Activated naive CD4-positive, alpha-beta T cell treated with anti-CD3 and anti-CD28 coated beads, Interleukin-2, amount 10 ng/mL, durations not matched to agents 7 days and 5 days (primary cell): ENCODE measurements at regions not wholly inside any gene's neighbourhood (a gene's known extent, or its start where the extent isn't known, plus 50 kb on each side); places are given as distances from the start of the nearest gene placed in this dataset.
"Not testable (repeated sequence)": the region's sequence is repeated elsewhere in the genome, so short reads cannot be mapped to it uniquely, and the experiment has no call there.

Experiments
- CTCF ChIA-PET: fragments of 350-600 bp; sonication (Branson Sonifier 250); formaldehyde crosslinking; loops from one replicate; lab custom pipeline; 2021; ENCODE audit warnings: antibody characterized with exemption; lab: Charles Lee
- DNase-seq: peaks from one replicate; pipeline ENCODE4 v3.0.0-alpha.2; 2020
- H3K27ac Mint-ChIP-seq: one replicate; pipeline ENCODE4 v1.8.0; 2021; ENCODE audit warnings: mild to moderate bottlenecking, moderate library complexity, mixed read lengths
- H3K27me3 Mint-ChIP-seq: one replicate; pipeline ENCODE4 v1.8.0; 2021; ENCODE audit warnings: mild to moderate bottlenecking, mixed read lengths
- H3K36me3 Mint-ChIP-seq: one replicate; pipeline ENCODE4 v1.8.0; 2021; ENCODE audit warnings: mixed read lengths
- H3K4me1 Mint-ChIP-seq: one replicate; pipeline ENCODE4 v1.8.0; 2021; ENCODE audit warnings: mixed read lengths
- H3K4me3 Mint-ChIP-seq: one replicate; pipeline ENCODE4 v1.8.0; 2021; ENCODE audit warnings: mild to moderate bottlenecking, moderate library complexity, mixed read lengths
- H3K9me3 Mint-ChIP-seq: one replicate; pipeline ENCODE4 v1.8.0; 2021; ENCODE audit warnings: mixed read lengths

DNA sequence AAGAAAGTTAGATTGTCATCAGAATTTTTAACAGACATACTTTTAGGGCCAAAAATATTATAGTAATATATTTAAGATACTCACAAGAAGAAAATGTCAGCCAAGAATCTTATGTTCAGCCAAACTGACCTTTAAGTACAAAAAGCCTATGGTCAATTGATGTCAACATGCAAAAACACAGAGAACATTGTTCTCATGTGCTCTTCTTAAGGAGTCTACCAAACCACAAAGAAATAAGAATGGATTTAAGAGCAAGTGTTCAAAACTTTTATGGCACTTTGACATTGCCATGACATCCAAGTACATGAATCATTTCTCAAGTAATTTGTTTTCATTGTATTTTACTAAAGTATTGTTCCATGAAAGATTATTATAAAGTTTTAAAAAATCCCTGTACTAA lies 180.4 kb downstream of the TMEM26 start:
- Mint-ChIP-seq H3K4me3 (no peak overlapping the region), H3K4me1 (no peaks in the 10 kb centered on the region), H3K9me3 (no peaks in the 10 kb centered on the region), H3K27ac (no peak overlapping the region), H3K27me3 (peaks cover 14% of the 10 kb centered on the region), H3K36me3 (no peaks in the 10 kb centered on the region)
- CTCF ChIA-PET, result no interaction called here
- DNase-seq, result no peak

DNA sequence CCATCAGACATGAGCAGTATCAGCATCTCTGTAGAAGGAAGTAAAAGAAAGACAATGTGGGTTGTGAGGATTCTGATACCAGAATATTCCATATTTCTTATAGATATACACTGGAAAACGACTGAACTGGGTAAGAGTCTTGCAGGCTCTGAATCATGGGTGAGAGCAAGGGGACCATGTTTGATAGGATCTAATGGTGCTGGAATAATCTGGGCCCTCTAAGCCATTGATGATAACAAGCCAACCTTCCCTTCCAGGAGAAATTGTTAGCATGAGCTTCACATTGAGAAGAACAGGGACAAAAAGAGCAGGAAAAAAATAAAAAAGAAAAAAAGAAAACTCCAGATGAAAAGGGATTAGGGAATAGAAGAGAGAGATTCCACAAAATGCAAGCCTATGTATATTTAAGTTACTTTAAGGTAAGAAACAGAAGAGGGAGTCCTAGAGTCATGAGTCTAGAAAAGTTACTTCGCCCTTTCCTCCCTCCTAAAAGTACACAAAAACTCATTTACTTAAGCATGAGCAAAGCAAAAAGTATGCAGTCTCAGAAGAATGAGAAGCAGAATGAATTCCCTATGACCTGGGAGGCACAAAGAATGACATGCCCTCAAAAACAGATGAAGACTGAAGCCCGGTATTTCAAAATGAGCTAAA lies 181.9 kb downstream of the TMEM26 start:
- no peak for DNase-seq
- no peaks in the 10 kb centered on the region for H3K4me1 Mint-ChIP-seq
- H3K4me3 Mint-ChIP-seq, result no peak overlapping the region
- CTCF ChIA-PET, result no interaction called here
- no peaks in the 10 kb centered on the region for H3K9me3 Mint-ChIP-seq
- peaks cover 14% of the 10 kb centered on the region for H3K27me3 Mint-ChIP-seq
- no peaks in the 10 kb centered on the region for H3K36me3 Mint-ChIP-seq
- H3K27ac Mint-ChIP-seq, result no peak overlapping the region

DNA sequence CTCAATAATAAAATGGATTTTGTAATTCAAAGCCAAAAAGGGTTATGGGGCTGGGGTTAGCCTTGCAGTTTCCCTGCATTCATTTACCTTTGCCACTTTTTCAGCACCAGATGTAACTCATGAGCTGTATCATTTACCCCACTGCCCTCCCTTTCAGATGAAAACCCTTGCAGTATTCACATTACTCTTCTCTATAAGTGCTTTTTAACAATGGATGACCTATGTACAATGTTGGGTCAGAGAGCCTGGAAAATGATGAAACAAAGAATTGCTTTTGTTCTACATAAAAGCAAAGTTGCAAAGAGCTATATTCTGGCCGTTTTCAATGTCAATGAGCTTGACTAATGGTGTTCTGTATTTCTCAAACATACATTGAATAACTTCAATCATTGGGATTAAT lies 189.7 kb downstream of the TMEM26 start:
- no peaks in the 10 kb centered on the region for H3K27me3 Mint-ChIP-seq
- H3K4me1 Mint-ChIP-seq, result no peaks in the 10 kb centered on the region
- CTCF ChIA-PET, result no interaction called here

DNA sequence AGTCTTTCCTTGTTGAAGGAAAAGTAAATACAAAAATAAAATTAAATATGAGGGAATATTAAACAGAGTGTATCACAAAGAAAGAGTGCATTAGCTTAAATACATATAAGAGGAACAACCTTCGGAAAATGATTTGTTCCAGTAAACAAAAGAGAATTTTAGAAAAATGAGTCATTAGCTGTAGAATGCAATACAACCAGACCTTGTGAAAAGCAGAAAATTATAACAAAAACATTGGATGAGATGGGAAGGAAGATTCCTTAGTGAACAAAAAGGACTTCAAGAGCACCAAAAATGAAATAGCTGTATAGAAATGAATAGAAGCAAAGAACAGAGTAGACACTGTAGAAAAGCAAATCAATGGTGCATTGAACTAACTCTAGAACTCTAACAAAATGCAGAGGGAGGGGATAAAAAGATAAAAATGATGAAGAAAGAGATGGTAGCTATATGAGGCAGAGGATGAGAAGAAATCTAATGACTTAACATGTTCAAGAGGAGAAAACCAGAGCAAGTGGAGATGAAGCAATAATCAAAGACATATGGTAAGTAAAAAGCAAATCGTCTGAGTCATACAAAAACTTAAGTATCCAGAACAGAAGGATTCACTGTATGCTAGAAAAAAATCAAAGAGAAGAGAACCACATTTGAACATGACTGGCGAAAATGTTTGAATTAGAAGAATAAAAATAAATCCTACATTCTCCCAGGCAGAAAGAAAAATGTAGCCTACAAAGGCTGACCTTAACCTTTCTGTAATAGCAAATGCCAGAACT lies 190.5 kb downstream of the TMEM26 start:
- Mint-ChIP-seq H3K36me3 (no peaks in the 10 kb centered on the region), H3K27ac (no peak overlapping the region), H3K4me3 (no peak overlapping the region), H3K9me3 (peaks cover 4% of the 10 kb centered on the region), H3K4me1 (no peaks in the 10 kb centered on the region), H3K27me3 (no peaks in the 10 kb centered on the region)
- CTCF ChIA-PET, result no interaction called here
- no peak for DNase-seq

More for the DNA sequence above, 189.7 kb downstream of the TMEM26 start:
- Mint-ChIP-seq H3K36me3 (no peaks in the 10 kb centered on the region), H3K9me3 (peaks cover 4% of the 10 kb centered on the region), H3K4me3 (no peak overlapping the region), H3K27ac (no peak overlapping the region)
- no peak for DNase-seq

DNA sequence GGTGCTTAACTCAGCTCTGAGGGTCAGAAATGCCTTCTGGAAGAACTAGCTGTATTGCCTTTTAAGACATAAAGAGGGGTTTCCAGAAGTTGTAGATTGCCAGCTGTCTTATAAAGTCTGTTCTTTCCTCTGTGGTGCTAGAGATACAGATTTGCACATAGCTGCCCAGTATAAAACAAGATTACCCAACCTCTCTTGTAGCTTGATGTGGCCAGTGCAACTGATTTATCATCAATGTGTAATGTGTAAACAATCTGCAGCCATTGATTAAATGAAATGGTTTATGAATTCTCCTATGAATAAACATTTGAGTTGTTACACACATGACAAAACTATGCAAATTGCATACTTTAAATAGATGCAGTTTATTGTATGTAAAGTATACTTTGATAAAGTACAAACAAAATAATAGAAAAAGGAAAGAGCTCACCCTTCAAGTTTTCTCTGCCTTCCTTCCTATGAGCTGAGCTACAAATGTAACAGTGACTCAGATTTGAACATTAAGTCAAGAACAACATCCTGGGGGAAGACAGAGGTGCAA lies 195.2 kb downstream of the TMEM26 start:
- Mint-ChIP-seq H3K4me1 (no peaks in the 10 kb centered on the region), H3K27ac (no peak overlapping the region), H3K27me3 (no peaks in the 10 kb centered on the region), H3K36me3 (no peaks in the 10 kb centered on the region), H3K4me3 (no peak overlapping the region), H3K9me3 (peaks cover 2% of the 10 kb centered on the region)
- no peak for DNase-seq
- CTCF ChIA-PET, result no interaction called here

DNA sequence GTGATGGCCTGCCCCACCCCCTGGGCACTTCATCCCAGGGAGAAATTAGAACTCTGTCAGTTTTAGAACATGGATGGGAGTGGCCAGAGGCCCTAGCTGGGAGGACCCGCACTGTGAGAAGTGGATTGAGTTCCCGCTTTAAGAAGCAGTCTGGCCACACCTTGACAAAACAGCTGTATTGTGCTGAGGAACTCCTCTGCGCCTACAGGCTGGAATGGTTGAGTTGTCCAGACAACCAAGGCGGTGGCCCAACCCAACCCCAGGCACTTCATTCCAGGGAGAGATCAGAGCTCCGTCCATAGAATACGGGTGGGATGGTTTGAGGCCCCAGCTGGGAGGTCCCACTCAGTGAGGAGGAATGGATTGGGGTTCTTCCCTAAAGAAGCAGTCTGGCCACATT lies 196.0 kb downstream of the TMEM26 start:
- no peak overlapping the region for H3K27ac Mint-ChIP-seq
- H3K27me3 Mint-ChIP-seq, result no peaks in the 10 kb centered on the region
- H3K36me3 Mint-ChIP-seq, result no peaks in the 10 kb centered on the region
- CTCF ChIA-PET, result no interaction called here
- no peaks in the 10 kb centered on the region for H3K4me1 Mint-ChIP-seq
- DNase-seq, result no peak
- H3K4me3 Mint-ChIP-seq, result no peak overlapping the region
- peaks cover 2% of the 10 kb centered on the region for H3K9me3 Mint-ChIP-seq

DNA sequence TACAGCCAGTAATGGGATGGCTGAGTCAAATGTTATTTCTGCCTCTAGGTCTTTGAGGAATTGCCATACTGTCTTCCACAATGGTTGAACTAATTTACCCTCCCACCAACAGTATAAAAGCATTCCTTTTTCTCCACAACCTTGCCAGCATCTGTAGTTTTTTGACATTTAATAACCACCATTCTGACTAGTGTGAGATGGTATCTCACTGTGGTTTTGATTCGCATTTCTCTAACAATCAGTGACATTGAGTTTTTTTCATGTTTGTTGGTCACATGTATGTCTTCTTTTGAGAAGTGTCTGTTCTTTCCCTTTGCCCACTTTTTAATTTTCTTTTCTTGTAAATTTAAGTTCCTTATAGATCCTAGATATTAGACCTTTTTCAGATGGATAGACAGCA lies 200.9 kb downstream of the TMEM26 start:
- H3K36me3 Mint-ChIP-seq, H3K9me3 Mint-ChIP-seq, H3K4me1 Mint-ChIP-seq, CTCF ChIA-PET, DNase-seq, H3K4me3 Mint-ChIP-seq, H3K27ac Mint-ChIP-seq, H3K27me3 Mint-ChIP-seq: not testable (repeated sequence)

DNA sequence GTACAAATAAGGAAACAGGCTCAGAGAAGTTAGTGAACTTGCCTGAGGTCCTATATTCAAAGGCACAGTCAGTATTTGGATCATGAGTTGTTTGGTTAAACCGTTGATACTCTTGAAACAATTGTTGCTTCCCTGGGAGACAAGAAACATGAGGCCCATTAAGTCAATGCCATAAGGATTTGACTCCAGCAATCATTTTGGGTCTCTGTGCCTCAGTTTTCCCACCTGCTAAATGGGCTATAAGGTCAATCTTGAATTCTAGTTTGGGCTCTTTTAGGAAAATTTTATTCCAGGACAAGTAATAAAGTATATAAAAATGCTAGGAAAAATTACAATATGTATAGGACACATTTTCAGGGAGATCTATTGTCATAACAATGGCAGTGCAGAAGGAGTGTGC lies 202.1 kb downstream of the TMEM26 start:
- H3K4me3 Mint-ChIP-seq, result no peak overlapping the region
- no peaks in the 10 kb centered on the region for H3K36me3 Mint-ChIP-seq
- peaks cover 2% of the 10 kb centered on the region for H3K9me3 Mint-ChIP-seq
- H3K27me3 Mint-ChIP-seq, result no peaks in the 10 kb centered on the region
- no peak for DNase-seq
- no peaks in the 10 kb centered on the region for H3K4me1 Mint-ChIP-seq
- CTCF ChIA-PET, result no interaction called here
- H3K27ac Mint-ChIP-seq, result no peak overlapping the region

DNA sequence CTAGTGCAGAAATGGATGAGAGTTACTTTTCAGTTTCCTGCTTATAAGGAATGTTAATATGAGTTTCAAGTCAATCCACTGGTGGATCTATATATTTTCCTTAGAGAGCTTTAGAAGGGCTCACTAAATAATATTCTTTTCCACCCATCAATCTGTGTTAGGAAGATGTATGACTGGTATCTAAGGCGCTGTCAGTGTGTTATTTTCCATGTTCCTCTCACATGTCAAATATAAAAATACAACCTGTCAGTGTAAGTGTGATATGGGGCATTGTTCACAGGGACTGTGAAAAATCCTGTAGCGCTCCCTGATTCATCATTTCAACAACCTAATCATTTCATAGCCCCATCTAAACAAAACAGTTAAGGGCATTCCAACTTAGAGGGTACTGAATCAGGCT lies 203.1 kb downstream of the TMEM26 start:
- no peak for DNase-seq
- Mint-ChIP-seq H3K4me3 (no peak overlapping the region), H3K27ac (no peak overlapping the region), H3K9me3 (no peaks in the 10 kb centered on the region), H3K4me1 (no peaks in the 10 kb centered on the region), H3K36me3 (no peaks in the 10 kb centered on the region), H3K27me3 (no peaks in the 10 kb centered on the region)
- CTCF ChIA-PET, result no interaction called here

DNA sequence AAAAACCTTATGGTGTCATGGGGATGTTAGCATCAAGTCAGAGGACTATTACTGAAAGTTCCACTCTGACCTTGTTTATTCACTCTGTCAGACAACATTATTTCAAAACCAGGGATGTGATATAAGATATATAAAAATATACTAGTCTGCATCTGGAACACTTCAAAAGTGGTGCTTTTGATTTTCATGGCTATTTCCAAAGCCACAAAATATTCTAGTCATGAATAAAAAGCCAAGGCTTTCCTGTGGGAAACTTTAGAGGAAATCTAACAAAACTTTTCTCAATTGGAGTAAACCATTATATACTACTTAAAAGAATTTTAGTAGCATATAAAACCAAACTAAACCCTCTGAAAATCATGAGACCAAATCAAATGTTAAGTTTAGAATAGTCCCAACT lies 205.2 kb downstream of the TMEM26 start:
- H3K4me1 Mint-ChIP-seq, result no peaks in the 10 kb centered on the region

DNA sequence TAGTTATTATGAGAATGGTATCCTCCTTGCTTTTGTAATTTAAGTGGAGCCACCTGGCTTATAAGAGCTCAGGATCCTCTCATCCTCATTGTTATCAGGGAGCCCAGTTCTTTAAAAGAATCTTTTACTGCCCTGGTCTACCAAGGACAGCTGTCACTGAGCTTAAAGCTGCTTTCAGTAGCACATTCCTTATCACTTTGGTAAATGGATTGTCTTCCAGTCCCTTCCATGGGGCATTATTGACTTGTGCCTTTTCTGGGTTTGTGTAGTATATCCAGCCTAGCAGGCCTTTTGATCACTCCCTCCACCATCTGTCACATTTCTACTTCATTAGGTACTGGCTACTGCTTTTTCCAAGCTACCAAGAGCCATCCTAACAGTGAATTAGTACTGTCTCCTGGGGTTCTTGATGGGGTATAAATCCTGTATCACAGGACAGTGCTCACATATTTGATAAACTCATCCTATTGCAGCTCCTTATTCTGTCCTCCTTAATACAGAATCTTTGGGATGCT lies 208.9 kb downstream of the TMEM26 start:
- Mint-ChIP-seq H3K27ac (no peak overlapping the region), H3K27me3 (no peaks in the 10 kb centered on the region), H3K4me1 (no peaks in the 10 kb centered on the region), H3K9me3 (no peaks in the 10 kb centered on the region), H3K36me3 (no peaks in the 10 kb centered on the region), H3K4me3 (no peak overlapping the region)
- no peak for DNase-seq
- CTCF ChIA-PET, result no interaction called here

More for the DNA sequence above, 205.2 kb downstream of the TMEM26 start:
- H3K9me3 Mint-ChIP-seq, result no peaks in the 10 kb centered on the region
- H3K27ac Mint-ChIP-seq, result no peak overlapping the region
- DNase-seq, result no peak
- H3K4me3 Mint-ChIP-seq, result no peak overlapping the region
- H3K27me3 Mint-ChIP-seq, result no peaks in the 10 kb centered on the region
- H3K36me3 Mint-ChIP-seq, result no peaks in the 10 kb centered on the region
- CTCF ChIA-PET, result no interaction called here

DNA sequence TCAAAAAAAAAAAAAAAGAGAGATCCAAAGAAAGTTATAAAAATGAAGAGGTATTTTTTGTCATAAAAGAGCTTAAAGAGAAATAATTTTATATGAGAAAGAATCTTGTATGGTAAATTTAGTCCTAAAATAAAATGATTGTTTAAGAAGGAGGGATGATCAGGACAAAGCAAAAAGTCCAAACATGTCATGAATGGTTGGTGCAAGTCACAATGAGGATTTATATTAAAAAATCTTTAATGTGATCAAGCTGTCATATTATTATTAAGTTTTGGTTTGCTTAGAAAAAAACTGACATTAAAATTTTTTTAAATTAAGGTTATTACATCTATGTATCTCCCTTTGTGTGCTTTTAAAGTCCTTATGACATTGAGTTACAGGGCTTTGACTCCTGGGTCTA lies 220.4 kb downstream of the TMEM26 start:
- CTCF ChIA-PET, result interaction anchor here (0.7 kb wide), 1 partner anchor 104 kb away, joined by 3 read pairs; no protein-coding TSS in a partner anchor
- no peak overlapping the region for H3K27ac Mint-ChIP-seq

DNA sequence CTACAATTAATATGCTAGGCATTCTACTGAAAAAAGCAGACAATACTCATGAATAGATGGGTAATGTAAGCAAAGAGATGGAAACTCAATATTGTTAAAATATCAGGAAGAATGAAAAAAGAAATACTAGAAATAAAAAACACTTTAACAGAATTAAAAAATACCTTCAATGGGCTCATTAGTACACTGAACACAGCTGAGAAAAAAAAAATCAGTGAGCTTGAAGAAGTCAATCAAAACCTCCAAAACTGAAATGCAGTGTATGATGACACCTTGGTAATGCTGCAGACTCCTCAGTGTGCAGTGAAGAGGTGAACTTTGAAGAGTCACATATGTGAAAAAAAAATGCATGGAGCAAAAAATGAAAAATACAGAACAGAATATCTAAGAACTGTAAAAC lies 227.2 kb downstream of the TMEM26 start:
- no peaks in the 10 kb centered on the region for H3K27me3 Mint-ChIP-seq
- CTCF ChIA-PET, result no interaction called here
- no peak for DNase-seq
- peaks cover 12% of the 10 kb centered on the region for H3K9me3 Mint-ChIP-seq
- no peaks in the 10 kb centered on the region for H3K36me3 Mint-ChIP-seq
- H3K4me3 Mint-ChIP-seq, result no peak overlapping the region
- no peaks in the 10 kb centered on the region for H3K4me1 Mint-ChIP-seq
- H3K27ac Mint-ChIP-seq, result no peak overlapping the region

More for the DNA sequence above, 220.4 kb downstream of the TMEM26 start:
- Mint-ChIP-seq H3K4me3 (no peak overlapping the region), H3K27me3 (no peaks in the 10 kb centered on the region), H3K9me3 (peaks cover 2% of the 10 kb centered on the region), H3K4me1 (no peaks in the 10 kb centered on the region), H3K36me3 (no peaks in the 10 kb centered on the region)
- DNase-seq, result no peak

DNA sequence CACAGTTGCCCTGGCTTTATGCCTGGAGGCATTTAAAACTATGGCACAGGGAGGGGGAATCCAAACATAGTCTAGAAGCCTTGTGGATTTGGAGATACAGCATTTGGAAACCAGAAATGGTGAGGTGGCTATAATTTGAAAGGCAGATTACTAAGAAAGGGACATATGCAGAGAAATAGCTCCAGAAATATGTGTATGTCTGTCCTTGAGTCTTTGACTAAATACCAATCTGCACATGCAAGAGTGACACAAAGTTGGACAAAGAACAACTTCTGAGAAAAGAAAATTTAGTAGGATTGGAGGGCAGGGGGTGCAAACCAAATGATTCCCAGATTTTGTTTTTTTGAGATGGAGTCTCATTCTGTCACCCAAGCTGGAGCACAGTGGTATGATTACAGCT lies 229.6 kb downstream of the TMEM26 start:
- CTCF ChIA-PET, result no interaction called here

DNA sequence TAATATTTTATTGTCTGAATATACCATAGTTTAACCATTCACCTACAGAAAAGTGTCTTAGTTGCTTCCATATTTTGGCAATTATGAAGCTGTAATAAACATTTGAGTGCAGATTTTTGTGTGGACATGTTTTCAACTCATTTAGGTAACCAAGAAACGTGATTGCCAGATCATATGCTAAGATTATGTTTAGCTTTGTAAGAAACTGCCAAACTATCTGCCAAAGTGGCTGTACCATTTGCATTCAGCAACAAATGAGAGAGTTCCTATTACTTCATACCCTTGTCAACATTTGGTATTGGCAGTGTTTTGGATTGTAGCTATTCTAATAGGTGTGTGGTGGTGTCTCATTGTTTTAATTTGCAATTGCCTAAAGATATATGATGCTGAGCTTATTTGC lies 233.5 kb downstream of the TMEM26 start:
- Mint-ChIP-seq H3K36me3 (no peaks in the 10 kb centered on the region), H3K9me3 (peaks cover 3% of the 10 kb centered on the region), H3K27me3 (no peaks in the 10 kb centered on the region), H3K4me1 (no peaks in the 10 kb centered on the region), H3K27ac (no peak overlapping the region), H3K4me3 (no peak overlapping the region)
- DNase-seq, result no peak
- CTCF ChIA-PET, result no interaction called here

More for the DNA sequence above, 229.6 kb downstream of the TMEM26 start:
- Mint-ChIP-seq H3K4me1 (no peaks in the 10 kb centered on the region), H3K4me3 (no peak overlapping the region), H3K27me3 (no peaks in the 10 kb centered on the region), H3K36me3 (no peaks in the 10 kb centered on the region), H3K9me3 (peaks cover 12% of the 10 kb centered on the region), H3K27ac (no peak overlapping the region)
- DNase-seq, result no peak
